GM23248 (cell line): ENCODE measurements at regions not wholly inside any gene's neighbourhood (a gene's known extent, or its start where the extent isn't known, plus 50 kb on each side); places are given as distances from the start of the nearest gene placed in this dataset.

Experiments
- EZH2 ChIP-seq: fragments of 200-600 bp; sonication (generic); IDR thresholded peaks from 2 replicates; pipeline ENCODE4 v1.6.1; 2018; ENCODE audit warnings: antibody characterized with exemption, mild to moderate bottlenecking; ENCODE audit not compliant: insufficient read depth, poor library complexity, severe bottlenecking
- EZH2phosphoT487 ChIP-seq: fragments of 200-600 bp; sonication (generic); IDR thresholded peaks from 2 replicates; pipeline ENCODE4 v1.6.1; 2018; ENCODE audit warnings: antibody characterized with exemption, moderate library complexity, mild to moderate bottlenecking, low read depth; ENCODE audit not compliant: insufficient read depth

GRCh38 chr9:80701061-80701460 lies 988.3 kb downstream of the TLE1 start:
- no peak for TF ChIP-seq EZH2
- no peak for TF ChIP-seq EZH2phosphoT487
